Gastrocnemius medialis (tissue), 4 donors: ENCODE measurements at regions not wholly inside any gene's neighbourhood (a gene's known extent, or its start where the extent isn't known, plus 50 kb on each side); places are given as distances from the start of the nearest gene placed in this dataset.

Experiments used
- ATAC-seq, 2 donors: fragments of 150-250 bp; one replicate each; pipeline ENCODE4 v1.9.1; 2016
- DNase-seq, 2 donors: peaks; one replicate each; pipeline ENCODE4 v3.0.0-alpha.2; 2019
- H3K27ac ChIP-seq, 4 donors: fragments of 200-600 bp; sonication (generic); 1 replicate in 1 of 4; 2 replicates in 3 of 4; pipeline ENCODE4 v1.5.1; 2016 to 2018; ENCODE audit warnings: mild to moderate bottlenecking in 2 of 4, moderate library complexity in 1 of 4
- H3K27me3 ChIP-seq, 3 donors: fragments of 200-600 bp; sonication (generic) in 2 of 3; 1 replicate in 1 of 3; 2 replicates in 2 of 3; pipeline versions ENCODE4 v1.5.1 to v1.6.0; 2016 to 2019; ENCODE audit warnings: mild to moderate bottlenecking in 1 of 3, moderate library complexity in 1 of 3
- H3K36me3 ChIP-seq, 2 donors: fragments of 200-600 bp; sonication (generic) in 1 of 2; one replicate each; pipeline ENCODE4 v1.5.1; 2017 to 2018
- H3K4me1 ChIP-seq, 2 donors: fragments of 200-600 bp; sonication (generic) in 1 of 2; one replicate each; pipeline ENCODE4 v1.5.1; 2016 to 2017; ENCODE audit warnings: mild to moderate bottlenecking in 2 of 2
- H3K4me3 ChIP-seq, 4 donors: fragments of 200-600 bp; sonication (generic) in 3 of 4; 1 replicate in 1 of 4; 2 replicates in 3 of 4; pipeline ENCODE4 v1.5.1; 2016 to 2019; ENCODE audit warnings: mild to moderate bottlenecking in 2 of 4
- H3K9me3 ChIP-seq, 3 donors: fragments of 200-600 bp; sonication (generic) in 2 of 3; 1 replicate in 1 of 3; 2 replicates in 2 of 3; pipeline ENCODE4 v1.5.1; 2016 to 2019
- POLR2A ChIP-seq, 2 donors: fragments of 450-650 bp; IDR thresholded peaks; one replicate each; pipeline ENCODE4 v1.6.1; 2017; ENCODE audit warnings: antibody characterized with exemption in 2 of 2, mild to moderate bottlenecking in 2 of 2, moderate library complexity in 2 of 2
- in situ Hi-C, 4 donors: fragments of 200-750 bp; cut with MboI; loops; one replicate each; pipeline versions ENCODE4 v1.15.0 to v1.8.0; 2017; ENCODE audit warnings: low sequenced_read_pairs in 4 of 4
- intact Hi-C: fragments of 100-400 bp; cut with DNase I; formaldehyde crosslinking; loops from one replicate; pipeline ENCODE4 v1.15.1; 2023; ENCODE audit warnings: low total_unique reads
- TF ChIP-seq, protein P1 (sequence below), 5 experiments: fragments of 450-650 bp in 3 of 5; fragments of 200-600 bp in 2 of 5; sonication (generic) in 2 of 5; IDR thresholded peaks in 4 of 5; conservative IDR thresholded peaks in 1 of 5; 1 replicate in 4 of 5; 2 replicates in 1 of 5; pipeline ENCODE4 v1.5.1; 2016 to 2019; ENCODE audit warnings: antibody characterized with exemption in 5 of 5, mild to moderate bottlenecking in 3 of 5, moderate library complexity in 3 of 5

DNA sequence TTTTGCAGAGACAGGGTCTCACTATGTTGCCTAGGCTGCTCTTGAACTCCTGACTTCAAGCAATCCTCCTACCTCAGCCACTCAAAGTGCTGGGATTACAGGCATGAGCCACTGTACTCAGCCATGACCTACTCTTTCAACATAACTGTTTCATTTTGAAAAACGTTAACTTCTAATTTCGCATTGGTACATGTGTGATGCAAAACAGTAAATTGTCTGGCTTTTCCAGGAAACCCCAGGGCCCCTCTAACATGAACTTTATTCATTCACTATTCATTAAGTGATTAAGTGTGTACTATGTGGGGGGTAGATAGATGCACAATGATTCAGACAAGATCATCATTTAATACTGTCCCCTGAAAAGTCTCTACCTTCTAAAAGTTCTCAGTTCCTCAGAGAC lies 364.9 kb downstream of the SS18 start:
- ATAC-seq (no peak), DNase-seq (no peak)
- H3K27ac ChIP-seq, result no peak overlapping the region
- no peaks in the 10 kb centered on the region for H3K4me1 ChIP-seq
- H3K9me3 ChIP-seq, result no peaks in the 10 kb centered on the region
- TF ChIP-seq, protein P1, sequence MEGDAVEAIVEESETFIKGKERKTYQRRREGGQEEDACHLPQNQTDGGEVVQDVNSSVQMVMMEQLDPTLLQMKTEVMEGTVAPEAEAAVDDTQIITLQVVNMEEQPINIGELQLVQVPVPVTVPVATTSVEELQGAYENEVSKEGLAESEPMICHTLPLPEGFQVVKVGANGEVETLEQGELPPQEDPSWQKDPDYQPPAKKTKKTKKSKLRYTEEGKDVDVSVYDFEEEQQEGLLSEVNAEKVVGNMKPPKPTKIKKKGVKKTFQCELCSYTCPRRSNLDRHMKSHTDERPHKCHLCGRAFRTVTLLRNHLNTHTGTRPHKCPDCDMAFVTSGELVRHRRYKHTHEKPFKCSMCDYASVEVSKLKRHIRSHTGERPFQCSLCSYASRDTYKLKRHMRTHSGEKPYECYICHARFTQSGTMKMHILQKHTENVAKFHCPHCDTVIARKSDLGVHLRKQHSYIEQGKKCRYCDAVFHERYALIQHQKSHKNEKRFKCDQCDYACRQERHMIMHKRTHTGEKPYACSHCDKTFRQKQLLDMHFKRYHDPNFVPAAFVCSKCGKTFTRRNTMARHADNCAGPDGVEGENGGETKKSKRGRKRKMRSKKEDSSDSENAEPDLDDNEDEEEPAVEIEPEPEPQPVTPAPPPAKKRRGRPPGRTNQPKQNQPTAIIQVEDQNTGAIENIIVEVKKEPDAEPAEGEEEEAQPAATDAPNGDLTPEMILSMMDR (IDR thresholded peaks at IDR 0.05 in 4 of 5, conservative IDR thresholded peaks at IDR 0.05 in 1 of 5), result no peak
- no peak for TF ChIP-seq POLR2A (IDR thresholded peaks at IDR 0.05)
- no peak overlapping the region for H3K4me3 ChIP-seq
- intact Hi-C loops, result no loop called here
- in situ Hi-C loops, result no loop called here
- no peaks in the 10 kb centered on the region for H3K27me3 ChIP-seq
- no peaks in the 10 kb centered on the region for H3K36me3 ChIP-seq

DNA sequence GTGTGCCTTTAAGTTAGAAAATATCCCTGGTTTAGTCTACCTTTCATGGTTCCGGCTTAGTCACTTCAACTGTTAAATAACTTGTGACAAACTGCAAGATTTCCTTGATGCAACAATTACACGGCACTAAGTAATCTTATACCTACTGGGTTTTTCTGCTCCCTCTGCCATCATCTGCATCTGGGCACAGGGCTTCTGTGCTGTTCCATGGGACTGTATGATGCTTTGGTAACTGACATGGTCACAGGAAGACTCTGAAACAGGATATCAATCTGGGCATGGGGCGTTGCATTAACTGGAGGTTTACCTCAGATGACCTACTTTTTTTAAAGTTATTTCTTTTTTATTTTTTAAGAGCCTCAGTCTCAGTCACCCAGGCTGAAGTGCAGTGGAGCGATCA lies 365.4 kb downstream of the SS18 start:
- H3K4me1 ChIP-seq, result no peaks in the 10 kb centered on the region
- no peak for TF ChIP-seq POLR2A (IDR thresholded peaks at IDR 0.05)
- TF ChIP-seq, protein P1 (IDR thresholded peaks at IDR 0.05 in 4 of 5, conservative IDR thresholded peaks at IDR 0.05 in 1 of 5), result no peak
- no peak overlapping the region for H3K4me3 ChIP-seq
- in situ Hi-C loops (no loop called here), intact Hi-C loops (no loop called here)
- no peaks in the 10 kb centered on the region for H3K9me3 ChIP-seq
- no peak overlapping the region for H3K27ac ChIP-seq
- H3K36me3 ChIP-seq, result no peaks in the 10 kb centered on the region
- no peaks in the 10 kb centered on the region for H3K27me3 ChIP-seq
- no peak for ATAC-seq
- DNase-seq, result no peak

DNA sequence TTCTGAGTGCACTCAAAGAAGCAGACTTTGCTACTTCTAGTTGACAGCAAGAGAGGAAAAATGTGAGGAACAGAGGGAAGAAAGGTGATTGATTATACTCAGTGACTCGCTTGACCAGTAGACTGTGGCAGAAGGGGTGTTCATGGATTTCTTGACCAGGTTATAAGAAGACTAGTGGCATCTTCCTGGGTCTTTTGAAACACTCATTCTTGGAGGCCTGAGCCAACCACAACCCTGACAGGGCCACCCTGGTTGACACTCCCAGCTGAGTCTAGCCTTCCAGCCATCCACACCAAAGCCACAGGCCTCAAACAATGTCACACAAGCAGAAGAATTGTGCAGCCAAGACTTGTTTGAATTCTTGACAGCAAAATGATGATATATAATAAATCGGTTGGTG lies 366.3 kb downstream of the SS18 start:
- TF ChIP-seq POLR2A (IDR thresholded peaks at IDR 0.05), result no peak
- TF ChIP-seq, protein P1 (IDR thresholded peaks at IDR 0.05 in 4 of 5, conservative IDR thresholded peaks at IDR 0.05 in 1 of 5), result no peak
- no peak overlapping the region for H3K4me3 ChIP-seq
- intact Hi-C loops, result no loop called here
- in situ Hi-C loops, result no loop called here
- no peaks in the 10 kb centered on the region for H3K27me3 ChIP-seq
- no peaks in the 10 kb centered on the region for H3K4me1 ChIP-seq
- DNase-seq, result no peak
- no peak for ATAC-seq
- no peaks in the 10 kb centered on the region for H3K36me3 ChIP-seq
- H3K9me3 ChIP-seq, result no peaks in the 10 kb centered on the region
- no peak overlapping the region for H3K27ac ChIP-seq

DNA sequence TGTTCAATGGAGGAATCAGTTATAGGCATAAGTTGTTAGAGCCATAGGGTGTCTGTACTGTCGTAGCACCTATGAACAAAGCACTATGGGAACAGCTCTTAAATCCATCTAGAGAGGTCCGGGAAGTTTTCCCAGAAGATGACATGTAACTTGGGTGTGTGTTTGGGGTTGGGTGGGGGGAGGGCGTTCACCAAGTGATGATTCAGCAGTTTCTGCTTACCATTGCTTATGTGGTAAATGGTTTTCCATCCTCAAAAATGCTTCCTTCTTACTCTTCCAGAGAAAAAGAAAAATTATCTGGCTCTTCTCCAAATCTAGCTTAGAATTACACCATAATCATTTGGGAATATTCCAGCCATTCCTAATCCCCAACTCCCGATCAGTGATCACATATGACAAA lies 361.1 kb upstream of the ZNF521 start:
- in situ Hi-C loops (no loop called here), intact Hi-C loops (no loop called here)
- H3K27ac ChIP-seq, result no peak overlapping the region
- no peaks in the 10 kb centered on the region for H3K4me1 ChIP-seq
- no peaks in the 10 kb centered on the region for H3K36me3 ChIP-seq
- ATAC-seq, result no peak
- H3K27me3 ChIP-seq, result peaks cover 0 to 3% (median 0%) of the 10 kb centered on the region in 3 donors
- DNase-seq, result no peak
- H3K4me3 ChIP-seq, result no peak overlapping the region
- H3K9me3 ChIP-seq, result peaks cover 0 to 5% (median 0%) of the 10 kb centered on the region in 3 donors
- no peak for TF ChIP-seq POLR2A (IDR thresholded peaks at IDR 0.05)
- TF ChIP-seq, protein P1 (IDR thresholded peaks at IDR 0.05 in 4 of 5, conservative IDR thresholded peaks at IDR 0.05 in 1 of 5), result no peak

DNA sequence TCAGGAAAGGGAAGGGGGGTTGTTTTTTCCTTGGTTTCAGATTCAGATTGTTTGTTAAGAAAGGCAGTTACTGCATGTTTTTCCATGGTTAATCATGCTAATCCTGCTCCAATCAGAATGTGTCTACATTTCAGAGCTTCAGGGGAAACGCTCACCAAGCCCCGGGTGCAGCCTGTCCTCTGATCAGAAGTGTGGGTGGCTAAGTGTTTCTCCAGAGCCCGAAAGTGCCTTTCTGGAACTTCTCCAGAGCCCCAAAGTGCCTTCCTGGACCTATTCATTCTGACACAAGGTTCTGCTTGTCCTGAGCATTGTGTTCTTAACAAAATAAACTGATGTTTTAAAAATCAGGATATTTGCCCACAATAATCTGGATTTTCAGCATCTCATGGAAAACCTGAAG lies 359.0 kb upstream of the ZNF521 start:
- Histone ChIP-seq H3K4me3 (no peak overlapping the region), H3K27ac (no peak overlapping the region), H3K27me3 (peaks cover 0 to 3% (median 0%) of the 10 kb centered on the region in 3 donors), H3K36me3 (no peaks in the 10 kb centered on the region), H3K9me3 (peaks cover 0 to 5% (median 0%) of the 10 kb centered on the region in 3 donors), H3K4me1 (no peaks in the 10 kb centered on the region)
- DNase-seq (no peak), ATAC-seq (no peak)
- intact Hi-C loops, result no loop called here
- TF ChIP-seq POLR2A (IDR thresholded peaks at IDR 0.05), result no peak
- TF ChIP-seq, protein P1 (IDR thresholded peaks at IDR 0.05 in 4 of 5, conservative IDR thresholded peaks at IDR 0.05 in 1 of 5), result no peak
- in situ Hi-C loops, result no loop called here
